ENCODE measurements at regions not wholly inside any gene's neighbourhood (a gene's known extent, or its start where the extent isn't known, plus 50 kb on each side); places are given as distances from the start of the nearest gene placed in this dataset.

- no peak for TF ChIP-seq CHD2 (IDR thresholded peaks at IDR 0.05; ENCODE audit: low read length)
- TF ChIP-seq TCF12 (IDR thresholded peaks at IDR 0.05; ENCODE audit: low read depth, low read length): no peak
- no peak for TF ChIP-seq ATF3 (IDR thresholded peaks at IDR 0.05; ENCODE audit: insufficient read depth, low read depth, low read length)
- no peak for TF ChIP-seq EGR1 (IDR thresholded peaks at IDR 0.05; ENCODE audit: borderline replicate concordance, low read depth, low read length)
Observed at GRCh38 chr5:110257971-110258370, 468.5 kb downstream of the TMEM232 start (continued).
